CD4-positive, alpha-beta T cell treated with Interferon gamma for 1 hour (primary cell): ENCODE measurements at regions not wholly inside any gene's neighbourhood (a gene's known extent, or its start where the extent isn't known, plus 50 kb on each side); places are given as distances from the start of the nearest gene placed in this dataset.

Experiments
- DNase-seq: peaks from one replicate; pipeline ENCODE4 v3.0.0-alpha.2; 2020

GRCh38 chr13:22357132-22357531, 686.3 kb downstream of the FGF9 start:
- no peak for DNase-seq

- no peak for DNase-seq
These were observed 698.2 kb downstream of the FGF9 start for GRCh38 chr13:22369090-22369489.

- DNase-seq = no peak
These were observed 699.0 kb downstream of the FGF9 start for GRCh38 chr13:22369840-22370239.

- no peak for DNase-seq
These were observed 701.4 kb downstream of the FGF9 start for GRCh38 chr13:22372261-22372660.

GRCh38 chr13:22375151-22375550, 704.3 kb downstream of the FGF9 start:
- DNase-seq = no peak

- no peak for DNase-seq
These were observed 717.0 kb downstream of the FGF9 start for GRCh38 chr13:22387899-22388298.

GRCh38 chr13:22399801-22400420, 729.0 kb downstream of the FGF9 start:
- no peak for DNase-seq

- no peak for DNase-seq
These were observed 731.8 kb downstream of the FGF9 start for GRCh38 chr13:22402682-22403081.

GRCh38 chr13:22403144-22403543, 732.3 kb downstream of the FGF9 start:
- DNase-seq = no peak

GRCh38 chr13:22405891-22406290, 735.0 kb downstream of the FGF9 start:
- DNase-seq = no peak

- no peak for DNase-seq
These were observed 741.6 kb downstream of the FGF9 start for GRCh38 chr13:22412452-22412851.

GRCh38 chr13:22422023-22422422, 751.1 kb downstream of the FGF9 start:
- DNase-seq = no peak

GRCh38 chr13:22422712-22423111, 751.8 kb downstream of the FGF9 start:
- DNase-seq = no peak

GRCh38 chr13:22423261-22423660, 752.4 kb downstream of the FGF9 start:
- no peak for DNase-seq

- DNase-seq = no peak
These were observed 754.2 kb downstream of the FGF9 start for GRCh38 chr13:22425087-22425486.

- no peak for DNase-seq
These were observed 753.7 kb upstream of the SGCG start for GRCh38 chr13:22427066-22427465.

- DNase-seq = no peak
These were observed 753.0 kb upstream of the SGCG start for GRCh38 chr13:22427783-22428182.

GRCh38 chr13:22428188-22428828, 752.5 kb upstream of the SGCG start:
- DNase-seq = no peak

- DNase-seq = no peak
These were observed 748.1 kb upstream of the SGCG start for GRCh38 chr13:22432690-22433089.

GRCh38 chr13:22447132-22447886, 733.5 kb upstream of the SGCG start:
- no peak for DNase-seq

- DNase-seq = no peak
These were observed 731.5 kb upstream of the SGCG start for GRCh38 chr13:22449251-22449650.

- no peak for DNase-seq
These were observed 729.4 kb upstream of the SGCG start for GRCh38 chr13:22451327-22451741.

- DNase-seq = no peak
These were observed 726.2 kb upstream of the SGCG start for GRCh38 chr13:22454586-22454985.

GRCh38 chr13:22455036-22455435, 725.7 kb upstream of the SGCG start:
- no peak for DNase-seq
